K562 (cell line): ENCODE measurements at regions not wholly inside any gene's neighbourhood (a gene's known extent, or its start where the extent isn't known, plus 50 kb on each side); places are given as distances from the start of the nearest gene placed in this dataset.

ENCODE experiments used
- ARID3B ChIP-seq: fragments of 250-450 bp; sonication (Bioruptor Pico); IDR thresholded peaks from 2 replicates; pipeline ENCODE4 v1.4.0; 2020; ENCODE audit warnings: borderline replicate concordance
- FOSL1 ChIP-seq: fragments of 200-800 bp; sonication (Bioruptor generic); conservative IDR thresholded peaks from 2 replicates; pipeline ENCODE4 v1.6.1; 2016; ENCODE audit warnings: missing genetic modification characterization, missing compliant biosample characterization
- FUS ChIP-seq: fragments of 200-400 bp; formaldehyde crosslinking; optimal IDR thresholded peaks from 2 replicates; pipeline ENCODE3; 2017; ENCODE audit warnings: low read depth, low read length
- HNRNPL ChIP-seq: fragments of 200-400 bp; formaldehyde crosslinking; IDR thresholded peaks from 2 replicates; pipeline ENCODE4 v1.6.1; 2017; ENCODE audit warnings: low read depth, mild to moderate bottlenecking, low read length
- ILK ChIP-seq: fragments of 450-650 bp; IDR thresholded peaks from 2 replicates; pipeline ENCODE4 v1.6.1; 2016; ENCODE audit warnings: missing genetic modification characterization, low read depth, mild to moderate bottlenecking, missing compliant biosample characterization, moderate library complexity, borderline replicate concordance
- KLF10 ChIP-seq: fragments of 250-450 bp; sonication (Bioruptor Pico); IDR thresholded peaks from 2 replicates; pipeline ENCODE4 v1.6.1; 2021; ENCODE audit warnings: matching md5 sums
- REST ChIP-seq, 2 experiments: fragments of 450-650 bp; formaldehyde crosslinking in 1 of 2; IDR thresholded peaks; 2 replicates each; pipeline versions ENCODE4 v1.4.0 to v1.6.1; 2014 to 2020; ENCODE audit warnings: mild to moderate bottlenecking in 2 of 2, borderline replicate concordance in 1 of 2, low read depth in 1 of 2
- SREBF1 ChIP-seq: fragments of 150-350 bp; IDR thresholded peaks from 2 replicates; pipeline ENCODE4 v1.6.1; 2014; ENCODE audit warnings: antibody characterized with exemption, low read depth, low read length, borderline replicate concordance
- TCF7L2 ChIP-seq: fragments of 150-350 bp; IDR thresholded peaks from 2 replicates; pipeline ENCODE4 v1.6.1; 2016; ENCODE audit warnings: low read depth, mild to moderate bottlenecking, low read length, moderate library complexity
- ZBTB1 ChIP-seq: sonication (generic); formaldehyde crosslinking; IDR thresholded peaks from 2 replicates; pipeline ENCODE4 v1.8.1; 2023; ENCODE audit warnings: missing genetic modification reagents, low read depth, mild to moderate bottlenecking, borderline replicate concordance
- ZC3H11A ChIP-seq: IDR thresholded peaks from 2 replicates; pipeline ENCODE4 v1.6.1; 2012; ENCODE audit warnings: low read depth, low read length, improper control_type of control experiment
- ZNF121 ChIP-seq: sonication (generic); formaldehyde crosslinking; conservative IDR thresholded peaks from 2 replicates; pipeline ENCODE4 v1.8.0; 2022; ENCODE audit warnings: missing genetic modification reagents
- ZNF639 ChIP-seq, 2 experiments: fragments of 200-800 bp in 1 of 2; sonication (Bioruptor generic) in 1 of 2; sonication (generic) in 1 of 2; formaldehyde crosslinking in 1 of 2; IDR thresholded peaks in 1 of 2; conservative IDR thresholded peaks in 1 of 2; 2 replicates each; pipeline versions ENCODE4 v1.5.0 to v1.6.1; 2016 to 2020; ENCODE audit warnings: missing compliant biosample characterization in 1 of 2, missing genetic modification characterization in 1 of 2, missing genetic modification reagents in 1 of 2

GRCh38 chr6:40125680-40126394, 191.6 kb upstream of the MOCS1 start (continued):
- TF ChIP-seq REST (IDR thresholded peaks at IDR 0.05; ENCODE audit: borderline replicate concordance) (no peak), REST (CRISPR knock-in tag; IDR thresholded peaks at IDR 0.05; ENCODE audit: low read depth) (no peak), ARID3B (CRISPR knock-in tag) (no peak), HNRNPL (no peak), KLF10 (CRISPR knock-in tag) (no peak), SREBF1 (no peak), FOSL1 (tag) (no peak), FUS (no peak), ZBTB1 (CRISPR knock-in tag) (no peak), TCF7L2 (no peak), ZNF121 (CRISPR knock-in tag) (no peak), ILK (tag) (no peak), ZNF639 (CRISPR knock-in tag; conservative IDR thresholded peaks at IDR 0.05 in 1 of 2, IDR thresholded peaks at IDR 0.05 in 1 of 2) (no peak), ZC3H11A (no peak)
